ENCODE measurements at regions not wholly inside any gene's neighbourhood (a gene's known extent, or its start where the extent isn't known, plus 50 kb on each side); places are given as distances from the start of the nearest gene placed in this dataset.

- TF ChIP-seq CTCF (IDR thresholded peaks at IDR 0.05), result no peak
- TF ChIP-seq POLR2AphosphoS5 (IDR thresholded peaks at IDR 0.05), result no peak
- TF ChIP-seq POLR2A (IDR thresholded peaks at IDR 0.05), result no peak
Observed at GRCh38 chr2:120473522-120474271, 127.8 kb downstream of the INHBB start.

All from gastroesophageal sphincter (tissue), 3 donors.